ENCODE measurements at regions not wholly inside any gene's neighbourhood (a gene's known extent, or its start where the extent isn't known, plus 50 kb on each side); places are given as distances from the start of the nearest gene placed in this dataset.
A peak's percentile ranks its signal among the peaks of the same experiment; 100 is the strongest.

- no peak for DNase-seq
Measured at GRCh38 chr1:228979325-228979699, 244.0 kb downstream of the RHOU start.

DNA sequence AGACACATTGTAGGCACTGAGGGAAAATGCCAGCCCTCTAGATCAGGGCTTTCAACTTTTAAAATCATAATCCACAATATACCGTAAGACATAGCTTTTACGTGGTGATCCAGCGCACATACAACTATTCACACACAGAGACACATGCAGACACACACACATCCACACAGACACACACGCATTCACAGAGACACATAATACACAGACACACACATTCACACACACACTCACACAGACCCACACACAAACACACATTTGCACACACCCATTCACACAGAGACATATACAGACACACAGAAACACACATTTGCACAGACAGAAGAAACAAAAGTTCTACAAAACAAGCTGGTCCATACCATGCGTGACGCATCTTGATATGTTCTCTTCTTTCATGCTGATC is 244.5 kb downstream of the RHOU start:
- DNase-seq: no peak

DNA sequence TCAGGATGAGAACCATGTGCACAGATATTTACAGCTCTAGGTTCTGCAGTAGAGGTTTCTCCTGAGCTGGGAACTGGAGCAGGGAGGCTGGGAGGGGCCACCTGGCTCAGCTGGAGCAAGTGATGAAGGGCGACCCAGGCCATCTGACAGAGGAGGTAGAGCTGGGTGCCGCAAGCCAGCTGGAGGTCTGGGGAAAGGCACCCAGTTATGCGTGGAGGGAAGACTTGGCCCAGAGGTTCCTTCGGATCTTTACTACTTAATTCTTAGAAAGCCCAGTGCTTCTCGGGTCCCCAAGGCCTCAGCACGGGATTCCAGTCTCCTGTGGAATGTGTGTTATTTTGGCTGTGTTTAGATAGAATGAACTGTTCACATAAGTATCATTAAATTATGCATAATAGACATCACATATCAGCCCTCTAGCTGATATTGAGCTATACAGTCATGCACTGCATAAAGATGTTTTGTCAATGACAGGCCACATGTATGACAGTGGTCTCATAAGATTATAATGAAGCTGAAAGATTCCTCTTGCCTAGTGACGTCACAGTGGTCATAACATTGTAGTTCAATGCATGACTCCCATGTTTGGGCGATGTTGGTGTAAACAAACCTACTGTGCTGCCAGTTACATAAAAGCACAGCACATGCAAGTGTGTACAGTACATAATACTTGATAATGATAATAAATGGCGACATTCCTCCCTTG is 245.1 kb downstream of the RHOU start:
- no peak for DNase-seq

DNA sequence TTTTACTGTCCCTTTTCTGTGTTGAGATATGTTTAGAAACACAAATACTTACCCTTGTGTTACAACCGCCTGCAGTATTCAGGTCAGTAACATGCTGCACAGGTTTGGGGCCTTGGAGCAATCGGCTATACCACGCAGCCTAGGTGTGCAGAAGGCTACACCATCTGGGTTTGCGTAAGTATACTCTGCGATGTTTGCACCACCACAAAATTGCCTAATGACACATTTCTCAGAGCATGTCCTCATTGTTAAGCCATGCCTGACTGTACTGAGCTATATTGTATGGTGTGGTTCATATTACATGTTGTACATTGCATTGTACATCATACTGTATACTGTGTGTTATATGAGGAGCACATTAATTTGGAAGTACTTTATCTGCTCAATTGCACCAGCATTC is 247.4 kb downstream of the RHOU start:
- DNase-seq: peak; percentile 19

DNA sequence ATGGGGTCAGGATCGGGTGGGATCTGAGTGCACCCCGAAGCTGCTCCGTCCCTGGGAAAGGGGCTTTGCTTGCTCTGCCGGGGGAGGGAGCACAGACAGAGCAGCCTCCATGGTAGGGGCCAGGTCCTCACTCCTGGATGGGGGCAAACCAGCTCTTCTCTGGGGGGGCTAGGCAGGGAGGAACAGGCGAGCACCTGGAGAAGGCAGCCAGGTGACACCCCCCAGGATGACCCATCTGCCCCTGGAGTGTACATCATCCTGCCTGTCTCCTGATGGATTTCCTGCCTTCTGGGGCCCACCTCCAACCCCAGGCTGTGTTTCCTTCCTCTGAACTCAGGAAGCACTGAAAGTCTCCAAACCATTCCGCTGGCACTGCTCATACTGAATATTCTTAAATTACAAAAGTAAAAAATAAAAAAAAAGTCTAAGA is 248.0 kb downstream of the RHOU start:
- DNase-seq: no peak

- DNase-seq: no peak
Measured at GRCh38 chr1:228983661-228984060, 248.4 kb downstream of the RHOU start.

- no peak for DNase-seq
Measured at GRCh38 chr1:228984107-228984506, 248.8 kb downstream of the RHOU start.

DNA sequence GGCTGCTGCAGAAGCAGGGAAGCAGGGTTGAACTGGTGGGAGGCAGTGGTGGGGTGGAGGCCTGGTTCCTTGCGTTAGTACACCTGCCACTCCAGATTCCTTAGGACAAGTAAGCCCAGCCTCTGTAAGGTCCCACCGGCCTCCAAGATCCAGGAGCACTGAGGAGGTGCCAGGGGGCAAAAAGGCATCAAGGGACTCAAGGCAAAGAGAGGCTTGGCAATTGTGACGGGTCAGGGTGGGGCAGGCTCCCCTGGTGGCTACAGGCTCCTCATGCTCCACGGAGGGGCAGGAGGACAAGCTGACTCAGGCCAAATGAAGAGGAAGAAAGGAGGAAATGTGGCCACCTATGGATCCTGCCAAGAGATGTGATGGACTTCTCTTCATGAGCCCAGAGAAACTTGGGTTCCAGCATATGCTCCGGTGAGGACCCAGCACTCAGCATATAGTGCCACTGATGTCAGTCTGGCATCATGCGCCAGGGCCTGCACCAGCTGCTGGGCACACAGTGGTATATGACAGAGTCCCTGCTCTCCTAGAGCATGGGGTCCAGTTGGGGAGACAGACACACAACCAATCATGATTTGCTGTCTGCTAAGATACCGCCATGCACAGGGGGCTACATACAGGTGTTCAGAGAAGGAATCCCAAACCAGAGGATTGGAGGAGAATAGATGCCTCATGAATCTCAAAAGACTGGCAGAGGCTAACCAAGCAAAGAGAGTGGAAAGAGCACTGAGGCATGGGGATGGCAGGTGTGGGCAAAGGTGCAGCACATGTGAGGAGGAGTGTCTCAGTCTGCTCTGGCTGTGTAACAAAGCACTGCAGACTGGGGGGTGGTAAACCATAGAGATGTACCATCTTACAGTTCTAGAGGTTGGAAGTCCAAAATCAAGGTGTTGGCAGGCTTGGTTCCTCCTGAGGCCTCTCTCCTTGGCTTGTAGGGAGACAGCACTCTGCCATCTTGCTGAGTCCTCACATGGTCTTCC is 249.7 kb downstream of the RHOU start:
- no peak for DNase-seq

DNA sequence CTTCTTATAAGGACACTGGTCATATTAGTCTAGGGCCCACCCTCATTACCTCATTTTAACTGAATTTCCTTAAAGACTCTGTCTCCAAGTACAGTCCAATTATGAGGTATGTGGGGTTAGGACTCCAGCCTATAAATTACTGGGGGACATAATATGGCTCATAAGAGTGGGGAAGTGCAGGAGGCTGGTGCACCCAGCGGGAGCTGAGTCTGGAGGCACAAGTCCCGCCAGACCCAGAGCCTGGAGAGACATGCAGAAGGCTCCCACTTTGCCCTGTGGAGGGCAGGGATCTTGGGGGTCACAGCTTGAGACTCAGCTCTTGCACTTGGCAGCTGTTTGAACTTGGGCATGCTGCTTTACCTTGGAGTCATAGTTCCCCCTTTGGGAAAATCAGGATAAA is 250.4 kb downstream of the RHOU start:
- no peak for DNase-seq

DNA sequence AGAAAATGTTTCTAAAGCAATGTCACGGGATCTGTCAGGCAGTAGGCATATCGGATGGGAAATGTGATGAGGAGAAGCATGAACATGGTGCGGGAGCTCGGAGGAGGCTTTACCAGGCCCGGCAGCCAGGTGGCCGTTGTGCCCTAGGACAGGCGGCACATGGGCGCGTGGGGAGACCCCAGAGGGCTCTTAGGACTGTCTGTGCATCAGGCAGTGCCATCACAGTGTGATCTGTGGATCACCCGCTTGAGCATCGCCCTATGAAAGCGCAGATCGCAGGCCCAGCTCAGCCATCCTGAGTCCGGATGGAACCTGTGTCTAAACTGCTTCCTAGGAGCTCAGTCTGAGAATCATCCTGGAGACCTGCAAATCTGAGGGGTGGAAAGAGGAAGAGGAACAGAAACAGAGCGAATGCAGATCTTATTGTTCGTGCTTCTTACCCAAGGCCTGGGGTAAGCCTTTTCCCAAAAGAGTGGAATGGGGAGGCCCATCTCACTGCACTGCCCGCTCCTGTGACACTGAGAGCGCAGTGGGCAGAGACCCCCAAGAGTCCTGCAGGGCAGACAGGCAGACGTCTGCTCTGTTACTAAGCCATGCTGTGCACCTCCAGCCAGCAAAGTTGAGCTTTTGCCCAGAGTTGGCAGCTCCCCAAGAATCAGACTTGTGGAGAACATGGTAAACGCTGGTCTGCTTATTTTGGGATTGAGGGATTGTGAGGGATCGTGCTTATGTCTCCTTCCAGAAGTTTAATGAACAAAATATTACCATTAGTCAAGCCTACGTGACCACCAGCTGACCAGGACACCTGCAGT is 251.0 kb downstream of the RHOU start:
- DNase-seq: no peak

- DNase-seq: no peak
Measured at GRCh38 chr1:228987286-228987685, 252.0 kb downstream of the RHOU start.

DNA sequence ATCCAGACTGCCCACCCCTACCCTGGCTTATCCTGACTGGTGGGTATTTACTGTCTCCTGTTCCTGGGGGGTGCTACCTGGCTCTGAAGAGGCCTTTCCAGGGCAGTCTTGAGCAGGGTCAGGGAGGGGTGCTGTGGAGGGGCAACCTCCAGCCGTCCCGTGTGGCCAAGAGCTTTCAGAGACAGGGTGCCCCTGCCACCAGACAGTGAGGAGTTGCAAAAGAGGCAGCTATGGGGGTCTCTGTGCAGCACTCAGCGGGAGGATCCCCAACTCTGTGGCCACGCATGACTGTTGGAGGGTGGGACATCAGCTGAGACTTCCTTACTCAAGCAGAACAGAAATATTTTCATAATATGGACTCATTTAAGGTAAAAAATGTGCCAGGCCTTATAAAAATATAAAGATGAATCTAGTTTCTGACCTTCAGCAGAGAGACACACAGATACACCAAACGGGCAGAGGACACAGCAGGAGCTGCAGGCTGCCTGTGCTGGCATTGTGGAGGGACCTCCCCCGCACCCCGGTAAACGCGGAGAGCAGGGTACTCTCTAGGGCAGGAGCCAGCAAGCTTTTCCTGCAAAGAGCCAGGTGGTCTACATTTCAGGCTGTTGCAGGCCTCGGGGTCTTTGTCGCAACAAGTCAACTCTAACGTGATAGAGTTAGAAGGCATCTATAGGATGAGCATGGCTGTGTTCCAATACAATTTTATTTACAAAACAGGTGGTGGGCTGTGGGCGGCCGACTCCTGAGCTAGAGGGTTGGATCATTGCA is 252.6 kb downstream of the RHOU start:
- no peak for DNase-seq

GRCh38 chr1:228988664-228989063 is 253.4 kb downstream of the RHOU start:
- DNase-seq: no peak

- no peak for DNase-seq
Measured at GRCh38 chr1:228989176-228989575, 253.9 kb downstream of the RHOU start.

- no peak for DNase-seq
Measured at GRCh38 chr1:228989676-228989991, 254.4 kb downstream of the RHOU start.

- DNase-seq: no peak
Measured at GRCh38 chr1:228989992-228990827, 254.9 kb downstream of the RHOU start.

DNA sequence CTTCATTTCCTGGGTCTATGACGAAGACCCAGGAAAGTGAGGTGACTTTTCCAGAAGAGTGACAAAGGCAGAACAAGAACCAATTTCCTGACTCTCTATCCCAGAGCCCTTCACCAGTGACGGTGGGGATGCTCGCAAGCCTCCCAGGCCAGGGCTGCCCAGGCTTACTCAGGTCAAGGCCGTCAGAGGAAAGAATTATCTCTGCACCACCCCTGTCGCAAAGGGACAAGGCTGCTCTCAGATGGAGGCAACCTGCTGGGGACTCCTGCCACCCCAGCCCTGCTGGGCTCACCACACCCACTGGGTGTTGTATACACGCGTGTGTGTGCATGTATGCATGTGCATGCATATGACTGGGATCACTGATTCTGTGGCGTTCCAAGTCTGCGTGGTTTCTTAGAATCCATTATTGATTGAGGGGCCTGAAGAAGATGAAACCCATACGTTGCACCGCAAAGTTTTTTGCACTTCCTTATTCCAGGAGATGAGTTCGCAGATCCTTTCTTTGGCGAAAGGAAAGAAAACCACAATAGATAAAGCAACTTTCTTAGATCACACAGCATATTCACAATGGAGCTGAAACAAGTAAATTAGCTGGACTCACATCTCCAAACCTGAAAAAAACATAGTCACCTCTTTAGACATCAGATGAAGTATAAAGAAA is 255.8 kb downstream of the RHOU start:
- no peak for DNase-seq

- DNase-seq: no peak
Measured at GRCh38 chr1:228992044-228992443, 256.8 kb downstream of the RHOU start.

- no peak for DNase-seq
Measured at GRCh38 chr1:228992907-228993535, 257.7 kb downstream of the RHOU start.
